ENCODE measurements at regions not wholly inside any gene's neighbourhood (a gene's known extent, or its start where the extent isn't known, plus 50 kb on each side); places are given as distances from the start of the nearest gene placed in this dataset.

- H3K9me3 ChIP-seq (ENCODE audit: control insufficient read depth, insufficient read depth, low read depth, low read length): no peaks in the 10 kb centered on the region
- ChIA-PET CTCF (no interaction called here), POLR2A (no interaction called here)
- no peak overlapping the region for H3K4me3 ChIP-seq (ENCODE audit: low read depth in 2 of 2, low read length in 2 of 2)
- no peaks in the 10 kb centered on the region for H3K36me3 ChIP-seq (ENCODE audit: control insufficient read depth, insufficient read depth, low read length)
- intact Hi-C loops (cut with micrococcal nuclease; ENCODE audit: unreplicated experiment) (no loop called here), in situ Hi-C loops (cut with HindIII; ENCODE audit: low pct_unique_long_range_greater_than_20kb, low sequenced_read_pairs) (no loop called here)
- BruUV-seq (replicated peaks): no TSS peak
- TF ChIP-seq TCF7L2 (IDR thresholded peaks at IDR 0.05; ENCODE audit: low read depth, low read length) (no peak), SIN3A (IDR thresholded peaks at IDR 0.05; ENCODE audit: borderline replicate concordance, insufficient read depth, low read depth, low read length) (no peak), POLR2AphosphoS5 (IDR thresholded peaks at IDR 0.05; ENCODE audit: low read depth, low read length) (no peak), REST (IDR thresholded peaks at IDR 0.05; ENCODE audit: insufficient read depth in 1 of 2, low read depth in 2 of 2, low read length in 1 of 2) (no peak), CTCF (IDR thresholded peaks at IDR 0.05) (no peak)
- DNase-seq (ENCODE audit: low read depth, low spot score): no peak
- no peak overlapping the region for H3K27ac ChIP-seq (ENCODE audit: low read length)
- H3K27me3 ChIP-seq (ENCODE audit: control insufficient read depth, insufficient read depth, low read length): no peaks in the 10 kb centered on the region
- no peaks in the 10 kb centered on the region for H3K4me1 ChIP-seq (ENCODE audit: control insufficient read depth, insufficient read depth, low read length)
- ATAC-seq: no peak
These were observed 91.2 kb downstream of the OXGR1 start for GRCh38 chr13:96903085-96903484.

- intact Hi-C loops (cut with micrococcal nuclease; ENCODE audit: unreplicated experiment) (no loop called here), in situ Hi-C loops (cut with HindIII; ENCODE audit: low pct_unique_long_range_greater_than_20kb, low sequenced_read_pairs) (no loop called here)
- no peaks in the 10 kb centered on the region for H3K4me1 ChIP-seq (ENCODE audit: control insufficient read depth, insufficient read depth, low read length)
- BruUV-seq (replicated peaks): no TSS peak
- ChIA-PET CTCF (no interaction called here), POLR2A (no interaction called here)
- no peak for ATAC-seq
- no peaks in the 10 kb centered on the region for H3K36me3 ChIP-seq (ENCODE audit: control insufficient read depth, insufficient read depth, low read length)
- H3K27ac ChIP-seq (ENCODE audit: low read length): no peak overlapping the region
- no peak for DNase-seq (ENCODE audit: low read depth, low spot score)
- no peak for TF ChIP-seq REST (IDR thresholded peaks at IDR 0.05; ENCODE audit: insufficient read depth in 1 of 2, low read depth in 2 of 2, low read length in 1 of 2)
- TF ChIP-seq SIN3A (IDR thresholded peaks at IDR 0.05; ENCODE audit: borderline replicate concordance, insufficient read depth, low read depth, low read length): no peak
- TF ChIP-seq POLR2AphosphoS5 (IDR thresholded peaks at IDR 0.05; ENCODE audit: low read depth, low read length): no peak
- no peak for TF ChIP-seq CTCF (IDR thresholded peaks at IDR 0.05)
- TF ChIP-seq TCF7L2 (IDR thresholded peaks at IDR 0.05; ENCODE audit: low read depth, low read length): no peak
- H3K4me3 ChIP-seq (ENCODE audit: low read depth in 2 of 2, low read length in 2 of 2): no peak overlapping the region
- no peaks in the 10 kb centered on the region for H3K9me3 ChIP-seq (ENCODE audit: control insufficient read depth, insufficient read depth, low read depth, low read length)
- no peaks in the 10 kb centered on the region for H3K27me3 ChIP-seq (ENCODE audit: control insufficient read depth, insufficient read depth, low read length)
These were observed 93.3 kb downstream of the OXGR1 start for GRCh38 chr13:96900986-96901385.

All from Panc1 (cell line).